CD4-positive, alpha-beta T cell treated with Interferon gamma for 1 hour (primary cell): ENCODE measurements at regions not wholly inside any gene's neighbourhood (a gene's known extent, or its start where the extent isn't known, plus 50 kb on each side); places are given as distances from the start of the nearest gene placed in this dataset.
A peak's percentile ranks its signal among the peaks of the same experiment; 100 is the strongest.

Source experiments
- DNase-seq: peaks from one replicate; pipeline ENCODE4 v3.0.0-alpha.2; 2020

DNA sequence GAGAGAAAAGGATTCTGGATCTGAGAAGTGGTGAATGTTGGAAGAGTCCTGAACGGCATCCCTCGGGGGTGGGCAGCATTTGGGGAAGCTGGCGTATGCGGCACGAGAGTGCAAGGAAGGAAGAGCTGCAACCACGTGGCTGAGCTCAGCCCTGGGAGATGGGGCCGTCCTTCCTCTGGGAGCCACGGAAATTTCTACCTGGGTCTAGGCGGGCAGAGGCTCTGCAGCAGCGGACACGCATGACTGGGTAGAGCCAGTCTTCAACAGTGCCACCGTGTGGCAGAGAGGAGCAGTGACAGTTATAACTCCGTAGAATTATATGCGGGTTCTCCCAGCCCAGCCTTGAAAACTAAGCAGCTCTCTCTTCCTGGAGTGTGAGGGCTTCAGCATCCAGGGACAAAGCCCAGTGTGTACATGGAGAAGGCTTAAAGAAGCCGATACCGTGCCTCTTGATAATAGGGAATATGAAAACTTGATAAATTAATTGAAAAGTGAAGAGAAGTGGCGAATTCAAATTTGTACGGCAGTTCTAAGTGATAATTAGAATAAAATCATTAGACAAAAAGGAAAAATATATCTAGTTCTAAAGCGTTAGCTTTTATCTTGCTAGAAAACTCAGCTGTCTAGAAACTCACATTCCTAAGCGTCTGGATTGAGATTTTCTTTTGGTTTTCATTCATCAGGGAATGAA is 82.9 kb upstream of the STXBP6 start:
- peak; percentile 44 for DNase-seq

- DNase-seq, result no peak
Measured at GRCh38 chr14:25132094-25132493, 82.1 kb upstream of the STXBP6 start.

DNA sequence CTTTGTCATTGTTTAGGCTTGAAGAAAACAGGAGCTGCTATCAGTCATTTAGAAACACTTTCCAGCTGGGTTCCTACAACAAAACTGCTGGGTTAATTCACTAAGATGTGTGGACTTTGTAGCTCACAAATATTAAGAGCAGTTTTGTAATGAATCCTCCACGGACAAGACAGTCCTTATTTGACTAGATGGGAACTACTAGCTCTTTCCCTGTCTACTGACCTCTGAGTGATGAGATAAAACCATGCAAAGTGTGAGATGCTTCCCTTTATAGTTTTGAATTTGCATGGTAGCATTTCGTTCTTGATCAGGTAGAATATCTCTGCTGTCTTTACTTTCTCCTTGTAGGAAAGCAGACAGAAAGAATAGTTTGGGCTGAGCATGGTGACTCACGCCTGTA is 72.9 kb upstream of the STXBP6 start:
- no peak for DNase-seq

GRCh38 chr14:25122211-25122610 is 72.3 kb upstream of the STXBP6 start:
- DNase-seq, result no peak

- no peak for DNase-seq
Measured at GRCh38 chr14:25121337-25122129, 71.6 kb upstream of the STXBP6 start.

GRCh38 chr14:25120261-25120660 is 70.3 kb upstream of the STXBP6 start:
- no peak for DNase-seq

GRCh38 chr14:25118671-25119070 is 68.7 kb upstream of the STXBP6 start:
- DNase-seq, result no peak

- DNase-seq, result no peak
Measured at GRCh38 chr14:25117342-25117741, 67.4 kb upstream of the STXBP6 start.

DNA sequence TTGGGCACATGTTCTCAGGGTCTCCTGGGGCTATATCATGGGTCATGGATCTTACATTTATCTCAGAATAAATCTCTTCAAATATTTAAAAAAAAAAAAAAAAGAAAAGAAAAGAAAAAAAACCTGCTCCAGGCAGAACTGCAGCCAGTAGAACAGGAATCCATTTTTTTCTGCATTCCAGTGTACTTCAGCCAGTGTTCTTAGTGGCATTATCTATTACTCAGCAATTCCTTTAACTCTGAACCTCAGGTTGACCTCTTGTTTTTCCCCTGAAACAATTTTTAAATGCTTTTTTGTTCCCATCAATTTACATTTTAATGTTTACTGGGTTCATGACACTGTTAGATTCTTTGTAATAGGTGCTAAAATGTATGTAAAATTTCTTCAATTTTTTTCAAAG is 66.7 kb upstream of the STXBP6 start:
- no peak for DNase-seq

DNA sequence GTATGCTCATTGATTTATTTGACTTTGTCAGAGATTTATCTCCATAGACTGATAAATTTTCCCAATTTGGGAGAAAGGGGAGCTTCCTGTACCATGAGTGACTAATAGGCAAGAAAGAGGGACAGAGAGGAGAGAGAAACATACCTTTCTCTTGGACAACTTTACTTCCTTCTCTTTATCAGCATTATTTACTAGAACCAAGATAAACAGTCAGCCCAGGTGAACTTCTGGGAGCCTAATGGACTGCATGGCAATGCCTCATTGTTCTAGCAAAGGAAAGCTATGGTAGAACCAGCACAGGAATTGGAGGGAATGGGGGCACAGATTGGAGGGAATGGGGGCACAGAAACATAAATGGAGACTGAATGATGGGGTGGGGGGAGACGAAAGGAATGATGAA is 63.4 kb upstream of the STXBP6 start:
- no peak for DNase-seq

- no peak for DNase-seq
Measured at GRCh38 chr14:25111061-25111601, 61.2 kb upstream of the STXBP6 start.

DNA sequence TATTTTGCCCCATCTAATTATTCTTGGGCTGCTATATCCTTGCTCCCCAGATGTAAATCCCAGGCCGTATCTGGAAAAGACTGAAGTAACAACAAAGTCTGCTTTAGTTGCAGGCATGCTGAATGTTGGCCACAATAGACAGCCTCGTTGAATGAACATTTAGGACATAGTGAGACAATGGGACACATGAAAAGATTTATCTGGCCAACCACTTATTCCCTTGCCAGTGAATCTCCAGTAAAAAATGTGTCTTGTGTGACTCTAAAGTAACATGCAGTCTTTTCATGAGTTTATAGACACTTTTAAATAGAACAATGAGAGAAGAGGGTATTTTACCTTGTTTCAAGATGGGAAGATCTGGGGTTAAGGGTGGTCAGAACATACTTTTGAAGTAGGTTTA is 60.2 kb upstream of the STXBP6 start:
- no peak for DNase-seq

GRCh38 chr14:25108959-25109358 is 59.0 kb upstream of the STXBP6 start:
- no peak for DNase-seq

- DNase-seq, result no peak
Measured at GRCh38 chr14:25108291-25108690, 58.3 kb upstream of the STXBP6 start.

GRCh38 chr14:25103820-25104219 is 53.9 kb upstream of the STXBP6 start:
- DNase-seq, result no peak

GRCh38 chr14:25103271-25103670 is 53.3 kb upstream of the STXBP6 start:
- DNase-seq, result no peak

DNA sequence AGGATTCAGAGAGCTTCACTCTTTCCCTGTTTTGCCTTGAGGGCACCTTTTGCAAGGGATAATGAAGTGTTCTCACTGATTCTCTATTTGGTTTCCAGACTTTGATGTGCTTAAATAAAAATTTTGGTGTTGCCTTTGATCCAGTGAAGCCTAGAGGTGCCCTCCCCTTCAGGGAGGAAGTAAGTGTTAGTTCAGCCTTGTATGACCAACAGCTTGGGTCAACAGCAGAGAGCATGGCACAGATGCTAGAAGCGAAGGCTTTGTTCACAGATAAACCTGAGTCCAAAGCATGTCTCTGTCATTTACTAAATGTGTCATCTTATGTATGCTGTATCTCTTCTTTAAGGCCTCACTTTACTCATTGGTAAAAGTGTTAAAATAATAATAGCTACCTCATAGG is 52.8 kb upstream of the STXBP6 start:
- DNase-seq, result no peak

DNA sequence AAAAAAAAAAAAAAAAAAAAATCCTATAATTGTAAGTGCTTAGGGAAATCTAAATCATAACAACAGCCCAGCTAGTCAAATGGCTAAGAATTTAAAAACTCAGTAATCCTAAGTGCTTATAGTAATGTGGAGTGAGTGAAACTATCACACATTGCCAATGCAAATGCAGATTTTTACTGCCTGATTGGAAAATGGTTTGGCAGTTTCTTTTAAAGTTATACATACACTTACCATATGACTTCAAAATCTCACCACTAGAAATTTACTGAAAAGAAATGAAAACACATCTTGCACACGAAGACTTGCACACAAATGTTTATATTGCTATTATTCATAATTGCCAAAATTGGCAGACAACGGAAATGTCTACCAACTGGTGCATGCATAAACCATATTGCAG is 51.3 kb upstream of the STXBP6 start:
- no peak for DNase-seq
